ENCODE measurements at regions not wholly inside any gene's neighbourhood (a gene's known extent, or its start where the extent isn't known, plus 50 kb on each side); places are given as distances from the start of the nearest gene placed in this dataset.

- no TSS peak for BruUV-seq (replicated peaks)
- Histone ChIP-seq H3K79me2 (ENCODE audit: insufficient read depth, low read length) (no peaks in the 10 kb centered on the region), H3K4me3 (replicated peaks in 1 of 3; ENCODE audit: insufficient read depth in 1 of 3, low read depth in 2 of 3, low read length in 3 of 3) (no peak overlapping the region), H3K36me3 (replicated peaks in 1 of 2; ENCODE audit: control insufficient read depth in 1 of 2, insufficient read depth in 2 of 2, low read length in 2 of 2) (no peaks in the 10 kb centered on the region), H3K27ac (ENCODE audit: extremely low read length, insufficient read depth, low read length) (no peak overlapping the region), H3K27me3 (ENCODE audit: control insufficient read depth in 1 of 2, insufficient read depth in 2 of 2, low read length in 2 of 2) (no peaks in the 10 kb centered on the region), H4K20me1 (ENCODE audit: insufficient read depth, low read length) (no peaks in the 10 kb centered on the region), H3K9ac (ENCODE audit: insufficient read depth, low read depth, low read length) (no peak overlapping the region), H3K9me3 (ENCODE audit: low read length) (peaks cover 13% of the 10 kb centered on the region; the same call in 1 of the 2 replicates), H2AFZ (ENCODE audit: low read length) (no peak overlapping the region), H3K4me1 (ENCODE audit: insufficient read depth, low read length) (no peaks in the 10 kb centered on the region), H3K4me2 (ENCODE audit: low read depth, low read length) (no peak overlapping the region)
- 36% methylated on average over 3 of the region's 6 CpGs for WGBS (ENCODE audit: low lambda C conversion rate)
- in situ Hi-C loops (cut with HindIII; ENCODE audit: extremely low pct_ligation_motif_present, low pct_unique_long_range_greater_than_20kb) (no loop called here), intact Hi-C loops (cut with micrococcal nuclease; ENCODE audit: unreplicated experiment) (no loop called here)
- CTCF ChIA-PET (ENCODE audit: low intra/inter-chr PET ratio, low total read pairs): no interaction called here
- ATAC-seq: no peak
- POLR2A ChIA-PET: no interaction called here
- FAIRE-seq: no peak
- DNase-seq (ENCODE audit: low spot score): no peak
- TF ChIP-seq ZBTB38 (CRISPR knock-in tag; IDR thresholded peaks at IDR 0.05) (no peak), ZMAT3 (CRISPR knock-in tag; conservative IDR thresholded peaks at IDR 0.05) (no peak), ZNF710 (CRISPR knock-in tag; IDR thresholded peaks at IDR 0.05; ENCODE audit: borderline replicate concordance) (no peak), PRDM4 (CRISPR knock-in tag; IDR thresholded peaks at IDR 0.05; ENCODE audit: borderline replicate concordance) (no peak), HIC2 (CRISPR knock-in tag; IDR thresholded peaks at IDR 0.05; ENCODE audit: low read depth) (no peak), MLX (CRISPR knock-in tag; IDR thresholded peaks at IDR 0.05) (no peak), SIX4 (CRISPR knock-in tag; IDR thresholded peaks at IDR 0.05) (no peak), ZBTB4 (CRISPR knock-in tag; IDR thresholded peaks at IDR 0.05; ENCODE audit: borderline replicate concordance) (no peak), ZBTB8A (CRISPR knock-in tag; IDR thresholded peaks at IDR 0.05; ENCODE audit: borderline replicate concordance, low read depth) (no peak), ELF4 (CRISPR knock-in tag; IDR thresholded peaks at IDR 0.05; ENCODE audit: borderline replicate concordance) (no peak), TERF1 (CRISPR knock-in tag; IDR thresholded peaks at IDR 0.05) (no peak)
Measured at GRCh38 chr15:97806766-97807165, 153.7 kb upstream of the ARRDC4 start.

Data from HepG2 (cell line).